ENCODE measurements at regions not wholly inside any gene's neighbourhood (a gene's known extent, or its start where the extent isn't known, plus 50 kb on each side); places are given as distances from the start of the nearest gene placed in this dataset.

DNA sequence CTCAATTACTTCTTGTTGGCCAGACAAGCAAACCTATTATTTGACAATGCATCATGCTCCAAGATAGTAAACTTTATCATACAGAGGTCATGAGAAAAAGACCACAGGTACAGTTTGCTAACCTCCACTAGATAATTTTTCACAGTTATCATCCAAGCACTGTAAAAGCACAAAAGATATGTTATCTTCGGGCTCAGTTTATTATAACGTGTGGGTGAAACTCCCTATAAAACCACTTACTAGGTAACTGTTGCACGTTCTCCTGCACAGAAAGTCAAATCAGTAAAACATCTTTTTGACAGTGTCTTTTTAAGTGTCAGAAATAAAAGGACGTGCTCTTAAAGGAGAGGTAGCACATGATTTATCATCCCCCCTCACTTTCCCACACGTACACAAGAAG, 94.7 kb upstream of the BCL11A start:
- POLR2A ChIA-PET = interaction anchor here (1.2 kb wide), 1 partner anchor 11 kb away, joined by 3 read pairs; no protein-coding TSS in a partner anchor
- H3K4me2 ChIP-seq (ENCODE audit: low read length) = no peak overlapping the region
- CTCF ChIA-PET (ENCODE audit: unreplicated experiment) = no interaction called here

DNA sequence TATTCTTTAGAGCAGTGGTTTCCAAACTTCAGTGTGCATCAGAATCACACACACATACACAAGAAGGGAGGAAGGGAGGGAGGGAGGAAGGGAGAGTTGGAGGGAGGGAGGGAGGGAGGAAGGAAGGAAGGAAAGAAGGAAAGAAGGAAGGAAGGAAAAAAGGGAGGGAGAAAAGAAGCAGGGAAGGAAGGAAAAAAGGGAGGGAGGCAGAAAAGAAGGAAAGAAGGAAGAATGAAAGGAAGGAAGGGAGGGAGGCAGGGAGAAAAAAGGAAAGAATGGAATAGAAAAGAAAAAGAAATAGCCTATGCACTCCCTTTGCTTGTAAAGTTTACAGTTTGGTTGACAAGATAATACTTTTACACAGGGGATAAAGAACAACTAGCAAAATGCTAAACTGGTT, 96.3 kb upstream of the BCL11A start:
- no TSS peak for BruUV-seq (replicated peaks)
- POLR2A ChIA-PET = no interaction called here
- CTCF ChIA-PET (ENCODE audit: unreplicated experiment) = no interaction called here

More for the DNA sequence above, 94.7 kb upstream of the BCL11A start:
- no TSS peak for BruUV-seq (replicated peaks)
- DNase-seq (ENCODE audit: low spot score) = no peak
- Histone ChIP-seq H4K20me1 (ENCODE audit: insufficient read depth, low read length) (no peaks in the 10 kb centered on the region), H3K4me1 (ENCODE audit: insufficient read depth, low read length, poor library complexity, severe bottlenecking) (peaks cover 8% of the 10 kb centered on the region), H3K36me3 (ENCODE audit: insufficient read depth, low read length) (no peaks in the 10 kb centered on the region), H3K27ac (ENCODE audit: low read depth, low read length, poor library complexity, severe bottlenecking) (no peak overlapping the region), H3K79me2 (ENCODE audit: insufficient read depth, low read depth, low read length) (no peaks in the 10 kb centered on the region), H3K9me3 (ENCODE audit: low read length) (no peaks in the 10 kb centered on the region), H3K4me3 (ENCODE audit: low read depth, low read length, poor library complexity, severe bottlenecking) (no peak overlapping the region), H3K9me2 (ENCODE audit: insufficient read depth, low read length) (no peaks in the 10 kb centered on the region), H2AFZ (ENCODE audit: low read length) (no peak overlapping the region)
- TF ChIP-seq, protein P1, sequence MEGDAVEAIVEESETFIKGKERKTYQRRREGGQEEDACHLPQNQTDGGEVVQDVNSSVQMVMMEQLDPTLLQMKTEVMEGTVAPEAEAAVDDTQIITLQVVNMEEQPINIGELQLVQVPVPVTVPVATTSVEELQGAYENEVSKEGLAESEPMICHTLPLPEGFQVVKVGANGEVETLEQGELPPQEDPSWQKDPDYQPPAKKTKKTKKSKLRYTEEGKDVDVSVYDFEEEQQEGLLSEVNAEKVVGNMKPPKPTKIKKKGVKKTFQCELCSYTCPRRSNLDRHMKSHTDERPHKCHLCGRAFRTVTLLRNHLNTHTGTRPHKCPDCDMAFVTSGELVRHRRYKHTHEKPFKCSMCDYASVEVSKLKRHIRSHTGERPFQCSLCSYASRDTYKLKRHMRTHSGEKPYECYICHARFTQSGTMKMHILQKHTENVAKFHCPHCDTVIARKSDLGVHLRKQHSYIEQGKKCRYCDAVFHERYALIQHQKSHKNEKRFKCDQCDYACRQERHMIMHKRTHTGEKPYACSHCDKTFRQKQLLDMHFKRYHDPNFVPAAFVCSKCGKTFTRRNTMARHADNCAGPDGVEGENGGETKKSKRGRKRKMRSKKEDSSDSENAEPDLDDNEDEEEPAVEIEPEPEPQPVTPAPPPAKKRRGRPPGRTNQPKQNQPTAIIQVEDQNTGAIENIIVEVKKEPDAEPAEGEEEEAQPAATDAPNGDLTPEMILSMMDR (conservative IDR thresholded peaks at IDR 0.05; ENCODE audit: low read length) = no peak
- TF ChIP-seq EZH2phosphoT487 (IDR thresholded peaks at IDR 0.05; ENCODE audit: borderline replicate concordance, low read depth, low read length) = no peak
- intact Hi-C loops (cut with micrococcal nuclease; ENCODE audit: unreplicated experiment) = no loop called here

DNA sequence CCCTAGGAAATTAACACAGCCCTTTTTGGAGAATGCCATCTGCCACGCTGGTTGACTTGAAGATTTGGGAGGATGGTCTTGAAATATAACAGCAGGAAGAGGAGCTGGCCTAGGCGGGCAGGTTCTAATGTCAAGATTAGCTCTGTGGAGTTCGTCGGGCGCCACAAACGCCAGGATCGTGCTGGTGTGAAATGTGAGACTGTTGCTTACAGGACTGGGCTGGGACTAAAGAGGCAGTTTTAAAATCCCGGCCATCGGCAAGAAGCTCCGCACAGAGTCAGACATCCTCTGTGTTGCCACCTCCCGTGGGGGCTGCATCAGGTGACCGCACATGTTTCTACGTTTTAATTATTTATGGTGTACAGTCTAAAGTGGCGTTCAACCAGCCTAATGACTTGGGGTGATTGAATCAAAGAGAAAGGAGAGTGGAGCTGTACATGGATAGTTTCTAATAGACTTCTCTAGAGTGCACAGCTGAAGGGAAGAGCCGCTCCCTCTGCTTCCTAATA, 99.4 kb upstream of the BCL11A start:
- no peaks in the 10 kb centered on the region for H3K9me2 ChIP-seq (ENCODE audit: insufficient read depth, low read length)
- no peak overlapping the region for H3K4me2 ChIP-seq (ENCODE audit: low read length)
- no peak overlapping the region for H3K4me3 ChIP-seq (ENCODE audit: low read depth, low read length, poor library complexity, severe bottlenecking)
- TF ChIP-seq EZH2phosphoT487 (IDR thresholded peaks at IDR 0.05; ENCODE audit: borderline replicate concordance, low read depth, low read length) = no peak
- TF ChIP-seq, protein P1 (conservative IDR thresholded peaks at IDR 0.05; ENCODE audit: low read length) = no peak
- CTCF ChIA-PET (ENCODE audit: unreplicated experiment) = no interaction called here
- H3K4me1 ChIP-seq (ENCODE audit: insufficient read depth, low read length, poor library complexity, severe bottlenecking) = no peaks in the 10 kb centered on the region
- H3K36me3 ChIP-seq (ENCODE audit: insufficient read depth, low read length) = no peaks in the 10 kb centered on the region
- DNase-seq (ENCODE audit: low spot score) = no peak
- no peaks in the 10 kb centered on the region for H4K20me1 ChIP-seq (ENCODE audit: insufficient read depth, low read length)
- no peak overlapping the region for H3K27ac ChIP-seq (ENCODE audit: low read depth, low read length, poor library complexity, severe bottlenecking)
- no TSS peak for BruUV-seq (replicated peaks)
- POLR2A ChIA-PET = interaction anchor here (0.7 kb wide), 2 partner anchors 55 to 68 kb away, joined by 3 to 6 read pairs; no protein-coding TSS in a partner anchor
- H3K79me2 ChIP-seq (ENCODE audit: insufficient read depth, low read depth, low read length) = no peaks in the 10 kb centered on the region
- H3K9me3 ChIP-seq (ENCODE audit: low read length) = no peaks in the 10 kb centered on the region
- H2AFZ ChIP-seq (ENCODE audit: low read length) = no peak overlapping the region
- intact Hi-C loops (cut with micrococcal nuclease; ENCODE audit: unreplicated experiment) = no loop called here

More for the DNA sequence above, 96.3 kb upstream of the BCL11A start:
- Histone ChIP-seq H3K79me2 (ENCODE audit: insufficient read depth, low read depth, low read length) (no peaks in the 10 kb centered on the region), H3K4me1 (ENCODE audit: insufficient read depth, low read length, poor library complexity, severe bottlenecking) (peaks cover 5% of the 10 kb centered on the region), H3K9me2 (ENCODE audit: insufficient read depth, low read length) (no peaks in the 10 kb centered on the region), H2AFZ (ENCODE audit: low read length) (no peak overlapping the region), H3K27ac (ENCODE audit: low read depth, low read length, poor library complexity, severe bottlenecking) (no peak overlapping the region), H3K4me2 (ENCODE audit: low read length) (no peak overlapping the region), H3K9me3 (ENCODE audit: low read length) (no peaks in the 10 kb centered on the region), H3K4me3 (ENCODE audit: low read depth, low read length, poor library complexity, severe bottlenecking) (no peak overlapping the region), H3K36me3 (ENCODE audit: insufficient read depth, low read length) (no peaks in the 10 kb centered on the region), H4K20me1 (ENCODE audit: insufficient read depth, low read length) (no peaks in the 10 kb centered on the region)
- DNase-seq (ENCODE audit: low spot score) = no peak
- intact Hi-C loops (cut with micrococcal nuclease; ENCODE audit: unreplicated experiment) = no loop called here
- TF ChIP-seq, protein P1 (conservative IDR thresholded peaks at IDR 0.05; ENCODE audit: low read length) = no peak
- TF ChIP-seq EZH2phosphoT487 (IDR thresholded peaks at IDR 0.05; ENCODE audit: borderline replicate concordance, low read depth, low read length) = no peak
